CD14-positive monocyte (primary cell): ENCODE measurements at regions not wholly inside any gene's neighbourhood (a gene's known extent, or its start where the extent isn't known, plus 50 kb on each side); places are given as distances from the start of the nearest gene placed in this dataset.

Experiments
- DNase-seq, 3 donors: peaks; one replicate each; pipeline ENCODE4 v3.0.0-alpha.2; 2011 to 2022
- H2AFZ ChIP-seq: 2 replicates; pipeline ENCODE4 v1.6.0; 2012; ENCODE audit warnings: mild to moderate bottlenecking, low read depth, low read length, inconsistent platforms; ENCODE audit not compliant: insufficient read depth, poor library complexity, severe bottlenecking
- H3K27ac ChIP-seq, 2 donors: 1 replicate in 1 of 2; 2 replicates in 1 of 2; pipeline ENCODE4 v1.5.1; 2012 to 2013; ENCODE audit warnings: low read length in 2 of 2, control low read depth in 1 of 2, inconsistent platforms in 1 of 2, low read depth in 1 of 2, mild to moderate bottlenecking in 1 of 2
- H3K27me3 ChIP-seq, 2 donors: one replicate each; pipeline versions ENCODE4 v1.6.0 to v1.6.1; 2011 to 2013; ENCODE audit warnings: low read length in 2 of 2; ENCODE audit not compliant: control insufficient read depth in 2 of 2, insufficient read depth in 2 of 2
- H3K36me3 ChIP-seq, 2 donors: replicated peaks in 1 of 2; 1 replicate in 1 of 2; 2 replicates in 1 of 2; pipeline versions ENCODE4 v1.5.1 to v1.6.1; 2012 to 2013; ENCODE audit warnings: low read length in 2 of 2, control low read depth in 1 of 2, inconsistent platforms in 1 of 2, mild to moderate bottlenecking in 1 of 2; ENCODE audit not compliant: insufficient read depth in 2 of 2, control insufficient read depth in 1 of 2
- H3K4me1 ChIP-seq, 2 donors: 1 replicate in 1 of 2; 2 replicates in 1 of 2; pipeline versions ENCODE4 v1.5.1 to v1.6.1; 2012 to 2013; ENCODE audit warnings: low read length in 2 of 2, control low read depth in 1 of 2, inconsistent platforms in 1 of 2, mild to moderate bottlenecking in 1 of 2, moderate library complexity in 1 of 2; ENCODE audit not compliant: insufficient read depth in 2 of 2, control insufficient read depth in 1 of 2
- H3K4me2 ChIP-seq: replicated peaks from 2 replicates; pipeline ENCODE3; 2012; ENCODE audit warnings: low read length, moderate library complexity, mild to moderate bottlenecking; ENCODE audit not compliant: poor library complexity, severe bottlenecking; ENCODE audit errors: extremely low read depth
- H3K4me3 ChIP-seq, 3 experiments: fragments of 200-600 bp in 1 of 3; sonication (generic) in 1 of 3; replicated peaks in 1 of 3; 1 replicate in 2 of 3; 2 replicates in 1 of 3; pipeline ENCODE4 v1.5.1; 2011 to 2013; ENCODE audit warnings: low read length in 3 of 3, mild to moderate bottlenecking in 3 of 3, control low read depth in 2 of 3, low read depth in 2 of 3, inconsistent platforms in 1 of 3, moderate library complexity in 1 of 3
- H3K79me2 ChIP-seq: 2 replicates; pipeline ENCODE4 v1.6.0; 2012; ENCODE audit warnings: mild to moderate bottlenecking, control low read depth, inconsistent platforms, low read length, moderate library complexity; ENCODE audit not compliant: insufficient read depth
- H3K9ac ChIP-seq: 2 replicates; pipeline ENCODE4 v1.6.0; 2017; ENCODE audit warnings: low read length, mild to moderate bottlenecking; ENCODE audit not compliant: insufficient read depth, poor library complexity, severe bottlenecking
- H3K9me3 ChIP-seq, 2 donors: replicated peaks in 1 of 2; 1 replicate in 1 of 2; 2 replicates in 1 of 2; pipeline versions ENCODE4 v1.5.1 to v1.6.1; 2012 to 2013; ENCODE audit warnings: low read length in 2 of 2, control low read depth in 1 of 2; ENCODE audit not compliant: control insufficient read depth in 1 of 2, insufficient read depth in 1 of 2
- H4K20me1 ChIP-seq: 2 replicates; pipeline ENCODE4 v1.6.0; 2012; ENCODE audit warnings: mild to moderate bottlenecking, low read length, control low read depth, moderate library complexity; ENCODE audit not compliant: insufficient read depth
- H3K27ac Mint-ChIP-seq, 7 donors: one replicate each; pipeline ENCODE4 v1.8.0; 2020; ENCODE audit warnings: mild to moderate bottlenecking in 7 of 7, mixed read lengths in 7 of 7, moderate library complexity in 6 of 7, inconsistent platforms in 2 of 7
- H3K27me3 Mint-ChIP-seq, 3 donors: one replicate each; pipeline ENCODE4 v1.8.0; 2021 to 2022; ENCODE audit warnings: low read depth in 3 of 3, mild to moderate bottlenecking in 3 of 3, mixed read lengths in 3 of 3, moderate library complexity in 3 of 3, inconsistent platforms in 1 of 3
- H3K36me3 Mint-ChIP-seq, 2 donors: one replicate each; pipeline ENCODE4 v1.8.0; 2020; ENCODE audit warnings: mixed read lengths in 2 of 2, inconsistent platforms in 1 of 2, mild to moderate bottlenecking in 1 of 2
- H3K4me1 Mint-ChIP-seq: one replicate; pipeline ENCODE4 v1.8.0; 2020; ENCODE audit warnings: mild to moderate bottlenecking, mixed read lengths
- H3K4me3 Mint-ChIP-seq, 2 donors: one replicate each; pipeline ENCODE4 v1.8.0; 2020; ENCODE audit warnings: mild to moderate bottlenecking in 2 of 2, mixed read lengths in 2 of 2, moderate library complexity in 1 of 2
- H3K9me3 Mint-ChIP-seq, 7 donors: one replicate each; pipeline ENCODE4 v1.8.0; 2020 to 2022; ENCODE audit warnings: mixed read lengths in 7 of 7, mild to moderate bottlenecking in 6 of 7, moderate library complexity in 6 of 7, inconsistent platforms in 2 of 7
- CTCF ChIP-seq: fragments of 200-600 bp; IDR thresholded peaks from one replicate; pipeline ENCODE4 v1.8.0; 2022; ENCODE audit warnings: antibody characterized with exemption, mild to moderate bottlenecking
- WGBS: methylation state at CpG from one replicate; pipeline ENCODE4 v1.1.5; 2013; ENCODE audit warnings: missing lambda C conversion rate; ENCODE audit not compliant: insufficient coverage; 5-methylcytosine and 5-hydroxymethylcytosine counted together
- intact Hi-C, 2 donors: fragments of 100-400 bp; cut with micrococcal nuclease; formaldehyde crosslinking; loops; one replicate each; pipeline versions ENCODE4 v1.15.0 to v1.15.1; 2023

GRCh38 chr6:140923048-140923447 is 1209.7 kb upstream of the GJE1 start:
- DNase-seq = no peak
- no peaks in the 10 kb centered on the region for H3K27me3 ChIP-seq
- no peak overlapping the region for H3K9ac ChIP-seq
- no peak overlapping the region for H3K4me3 ChIP-seq
- no peaks in the 10 kb centered on the region for H3K4me1 Mint-ChIP-seq
- no peak overlapping the region for H2AFZ ChIP-seq
- H3K9me3 ChIP-seq = no peaks in the 10 kb centered on the region
- no CpG with 5 or more reads among the region's 1 CpG for WGBS
- no peaks in the 10 kb centered on the region for H4K20me1 ChIP-seq
- H3K36me3 Mint-ChIP-seq = no peaks in the 10 kb centered on the region
- peaks cover 0 to 3% (median 0%) of the 10 kb centered on the region in 7 donors for H3K9me3 Mint-ChIP-seq
- no peak overlapping the region for H3K4me3 Mint-ChIP-seq
- intact Hi-C loops = no loop called here
- no peaks in the 10 kb centered on the region for H3K36me3 ChIP-seq
- H3K27ac ChIP-seq = no peak overlapping the region
- H3K4me1 ChIP-seq = no peaks in the 10 kb centered on the region
- H3K27me3 Mint-ChIP-seq = no peaks in the 10 kb centered on the region
- no peaks in the 10 kb centered on the region for H3K79me2 ChIP-seq
- no peak overlapping the region for H3K27ac Mint-ChIP-seq
- no peak for TF ChIP-seq CTCF
- no peak overlapping the region for H3K4me2 ChIP-seq

GRCh38 chr6:140921366-140922226 is 1211.1 kb upstream of the GJE1 start:
- Histone ChIP-seq H3K9ac (no peak overlapping the region), H3K36me3 (no peaks in the 10 kb centered on the region), H3K79me2 (no peaks in the 10 kb centered on the region), H3K4me1 (no peaks in the 10 kb centered on the region), H2AFZ (no peak overlapping the region), H3K27me3 (no peaks in the 10 kb centered on the region), H3K4me3 (no peak overlapping the region), H3K27ac (no peak overlapping the region), H3K9me3 (no peaks in the 10 kb centered on the region), H3K4me2 (no peak overlapping the region), H4K20me1 (no peaks in the 10 kb centered on the region)
- intact Hi-C loops = no loop called here
- Mint-ChIP-seq H3K4me3 (no peak overlapping the region), H3K27ac (no peak overlapping the region), H3K36me3 (no peaks in the 10 kb centered on the region), H3K27me3 (no peaks in the 10 kb centered on the region), H3K4me1 (no peaks in the 10 kb centered on the region), H3K9me3 (no peaks in the 10 kb centered on the region)
- peak; percentile 21 for TF ChIP-seq CTCF
- peak in 1 of 3 donors; percentile 1 for DNase-seq
- WGBS = no CpG with 5 or more reads among the region's 4 CpGs
